HG02870 (cell line): ENCODE measurements at regions not wholly inside any gene's neighbourhood (a gene's known extent, or its start where the extent isn't known, plus 50 kb on each side); places are given as distances from the start of the nearest gene placed in this dataset.
"Not testable (repeated sequence)": the region's sequence is repeated elsewhere in the genome, so short reads cannot be mapped to it uniquely, and the experiment has no call there.

ENCODE experiments used
- ATAC-seq: cut with Tn5 transposase; IDR thresholded peaks from one replicate; pipeline ENCODE4 v1.9.1; 2021; ENCODE audit warnings: mild to moderate bottlenecking, moderate library complexity; ENCODE audit not compliant: unreplicated experiment

GRCh38 chr7:16933296-16934279 is 51.8 kb upstream of the AGR3 start:
- ATAC-seq = no peak

GRCh38 chr7:16934722-16935340 is 53.0 kb upstream of the AGR3 start:
- no peak for ATAC-seq

DNA sequence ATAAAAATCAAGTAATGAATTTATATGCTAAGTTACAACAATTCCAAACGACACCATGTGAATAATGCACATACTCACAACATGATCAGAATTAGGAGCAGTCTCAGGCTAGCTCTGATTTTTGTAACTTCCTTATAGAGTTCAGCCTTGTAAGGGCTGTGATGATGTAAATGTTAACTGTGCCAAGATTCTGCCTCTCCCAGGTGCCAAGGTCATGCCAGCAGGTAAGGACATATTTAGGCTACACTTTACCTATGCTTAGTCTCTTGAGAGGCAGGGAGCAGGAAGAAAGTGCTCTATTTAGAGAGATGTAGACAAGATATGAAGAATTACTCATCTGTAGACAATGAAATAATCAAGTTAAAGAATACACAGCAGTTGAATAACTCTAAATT is 53.6 kb upstream of the AGR3 start:
- ATAC-seq = no peak

DNA sequence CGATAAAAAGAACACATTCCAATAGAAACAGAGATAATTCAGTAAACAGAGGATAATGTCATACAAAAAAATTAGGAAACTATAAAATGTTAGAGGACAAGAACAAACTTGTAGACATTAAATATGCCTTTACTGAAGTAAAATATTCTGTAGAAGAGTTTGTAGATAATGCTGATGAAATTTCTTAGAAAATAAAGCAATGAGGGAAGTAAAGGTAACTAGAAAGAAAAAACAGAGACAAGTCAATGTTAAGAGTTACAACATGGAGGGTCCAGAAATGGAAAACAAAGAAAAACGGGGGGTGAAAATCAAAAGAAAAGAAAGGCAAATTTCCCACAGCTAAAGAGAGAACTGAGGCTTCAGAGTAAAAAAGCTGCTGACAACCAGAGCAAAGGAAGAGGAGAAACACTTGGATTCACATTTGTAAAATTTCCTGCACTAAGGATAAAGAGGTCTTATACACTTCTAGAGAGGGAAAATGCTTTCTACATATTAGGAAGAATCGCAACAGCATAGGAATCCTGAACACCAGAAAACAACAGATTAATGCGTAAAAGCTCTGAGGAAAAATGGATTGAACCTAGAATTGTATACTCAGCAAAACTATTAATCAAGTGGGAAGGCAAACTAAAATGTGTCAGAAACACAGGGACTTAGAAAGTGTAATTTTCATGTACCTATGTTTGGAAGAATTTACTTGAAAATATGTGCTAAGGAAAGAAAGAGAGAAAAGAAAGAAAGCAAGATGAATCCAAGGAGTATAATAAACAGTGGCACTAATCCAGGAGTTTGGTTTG is 55.0 kb upstream of the AGR3 start:
- no peak for ATAC-seq

DNA sequence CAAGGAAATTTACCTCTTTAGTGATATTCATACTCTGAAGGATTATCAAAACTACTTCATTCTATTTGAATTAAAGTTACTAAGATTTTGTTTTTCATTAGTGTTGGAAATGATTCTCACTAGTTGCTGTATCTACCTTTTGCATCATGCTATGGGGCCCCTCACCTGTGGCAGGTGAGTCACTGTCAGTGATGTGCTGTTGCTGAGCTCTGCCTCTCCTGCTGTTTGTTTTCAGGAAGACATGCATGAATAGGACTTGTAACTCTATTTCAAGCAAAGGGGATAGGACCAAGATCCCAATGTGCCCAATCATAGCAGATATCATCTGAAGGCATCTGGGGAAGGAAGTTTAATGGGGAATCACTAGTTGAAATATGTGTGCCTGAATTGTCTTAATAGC is 57.4 kb upstream of the AGR3 start:
- no peak for ATAC-seq

- ATAC-seq = no peak
Measured at GRCh38 chr7:16940776-16941175, 59.0 kb upstream of the AGR3 start.

DNA sequence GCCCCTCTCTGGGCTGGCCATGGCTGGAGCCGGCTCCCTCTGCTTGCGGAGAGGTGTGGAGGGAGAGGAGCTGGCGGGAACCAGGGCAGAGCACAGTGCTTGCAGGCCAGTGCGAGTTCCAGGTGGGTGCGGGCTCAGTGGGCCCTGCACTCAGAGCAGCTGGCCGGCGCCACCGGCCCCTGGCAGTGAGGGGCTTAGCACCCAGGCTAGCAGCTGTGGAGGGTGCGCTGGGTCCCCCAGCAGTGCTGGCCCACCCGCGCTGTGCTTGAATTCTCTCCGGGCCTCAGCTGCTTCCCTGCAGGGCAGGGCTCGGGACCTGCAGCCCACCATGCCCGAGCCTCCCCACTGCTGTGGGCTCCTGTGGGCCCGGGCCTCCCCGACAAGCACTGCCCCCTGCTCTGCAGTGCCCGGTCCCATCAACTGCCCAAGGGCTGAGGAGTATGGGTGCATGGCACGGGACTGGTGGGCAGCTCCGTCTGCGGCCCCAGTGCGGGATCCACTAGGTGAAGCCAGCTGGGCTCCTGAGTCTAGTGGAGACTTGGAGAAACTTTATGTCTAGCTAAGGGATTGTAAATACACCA is 61.2 kb upstream of the AGR3 start:
- ATAC-seq = no peak

- ATAC-seq = no peak
Measured at GRCh38 chr7:16944936-16945335, 63.2 kb upstream of the AGR3 start.

- no peak for ATAC-seq
Measured at GRCh38 chr7:16945372-16945771, 63.6 kb upstream of the AGR3 start.

DNA sequence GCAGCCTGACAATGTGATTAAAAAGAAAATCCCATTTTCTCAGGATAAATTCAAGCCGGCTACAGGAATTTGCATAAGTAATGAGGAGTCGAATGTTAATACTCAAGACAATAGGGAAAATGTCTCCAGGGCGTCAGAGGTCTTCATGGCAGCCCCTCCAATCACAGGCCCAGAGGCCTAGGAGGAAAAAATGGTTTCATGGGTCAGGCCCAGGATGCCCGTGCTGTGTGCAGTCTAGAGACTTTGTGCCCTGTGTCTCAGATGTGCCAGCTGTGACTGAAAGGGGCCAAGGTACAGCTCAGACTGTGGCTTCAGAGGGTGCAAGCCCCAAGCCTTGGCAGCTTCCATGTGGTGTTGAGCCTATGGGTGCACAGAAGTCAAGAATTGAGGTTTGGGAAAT is 66.3 kb upstream of the AGR3 start:
- ATAC-seq = not testable (repeated sequence)

GRCh38 chr7:16951483-16952080 is 69.8 kb upstream of the AGR3 start:
- no peak for ATAC-seq

- ATAC-seq = no peak
Measured at GRCh38 chr7:16954321-16954720, 72.5 kb upstream of the AGR3 start.

DNA sequence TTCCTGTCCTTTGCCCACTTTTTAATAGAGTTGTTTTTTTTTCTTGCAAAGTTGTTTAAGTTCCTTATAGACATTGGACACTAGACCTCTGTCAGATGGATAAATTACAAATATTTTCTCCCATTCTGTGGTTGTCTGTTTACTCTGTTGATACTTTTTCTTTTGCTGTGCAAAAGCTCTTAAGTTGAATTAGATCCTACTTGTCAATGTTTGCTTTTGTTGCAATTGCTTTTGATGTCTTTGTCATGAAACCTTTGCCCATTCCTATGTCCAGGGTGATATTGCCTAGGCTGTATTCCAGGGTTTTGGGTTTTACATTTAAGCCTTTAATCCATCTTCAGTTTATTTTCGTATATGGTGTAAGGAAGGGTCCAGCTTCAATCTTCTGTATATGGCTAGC is 76.9 kb upstream of the AGR3 start:
- no peak for ATAC-seq

GRCh38 chr7:16960337-16960965 is 78.7 kb upstream of the AGR3 start:
- ATAC-seq = no peak

DNA sequence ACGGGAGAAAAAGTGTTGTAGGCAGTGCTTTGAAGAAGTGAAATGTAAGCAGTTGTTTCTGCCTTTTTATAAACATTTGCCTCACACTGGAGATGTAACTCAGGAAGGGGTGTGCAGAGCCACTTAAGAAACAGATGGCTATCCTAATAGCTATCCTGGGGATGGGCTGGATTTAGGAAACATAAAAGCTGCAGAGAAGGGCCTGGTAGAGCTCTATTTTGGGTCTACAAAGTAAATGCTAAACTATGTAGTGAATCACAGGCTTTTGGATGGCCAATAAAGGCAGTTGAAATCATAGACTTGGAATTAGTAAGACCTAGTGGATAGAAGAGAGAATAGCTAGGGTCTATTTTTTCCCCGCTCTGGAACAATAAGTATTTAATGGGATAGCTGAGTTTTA is 79.9 kb upstream of the AGR3 start:
- no peak for ATAC-seq

GRCh38 chr7:16963044-16963443 is 81.3 kb upstream of the AGR3 start:
- ATAC-seq = no peak

- ATAC-seq = not testable (repeated sequence)
Measured at GRCh38 chr7:16965697-16966096, 83.9 kb upstream of the AGR3 start.

DNA sequence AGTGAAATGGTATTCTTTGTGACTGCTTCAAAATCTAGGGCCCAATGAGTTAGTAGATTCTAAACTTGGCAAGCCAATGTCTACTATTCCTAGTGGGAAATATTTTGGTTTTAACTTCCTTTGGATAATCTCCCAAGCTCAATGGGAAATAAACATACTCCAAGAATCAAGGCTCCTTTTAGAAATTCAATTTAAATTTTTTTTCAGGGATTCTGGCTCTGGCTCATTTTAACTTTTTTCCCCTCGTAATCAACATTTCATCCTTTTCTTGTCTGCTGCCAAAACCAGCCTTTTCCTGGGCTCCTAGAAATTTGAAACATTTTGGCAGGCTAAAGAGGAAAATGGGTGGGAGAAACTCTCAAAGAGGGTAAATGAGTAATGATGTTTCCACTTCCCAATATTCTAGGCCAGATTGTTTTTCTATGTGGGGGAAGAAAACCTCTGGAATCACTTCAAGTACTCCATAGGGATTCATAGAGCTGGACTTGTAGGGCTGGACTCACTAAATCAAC is 85.6 kb upstream of the AGR3 start:
- ATAC-seq = no peak

DNA sequence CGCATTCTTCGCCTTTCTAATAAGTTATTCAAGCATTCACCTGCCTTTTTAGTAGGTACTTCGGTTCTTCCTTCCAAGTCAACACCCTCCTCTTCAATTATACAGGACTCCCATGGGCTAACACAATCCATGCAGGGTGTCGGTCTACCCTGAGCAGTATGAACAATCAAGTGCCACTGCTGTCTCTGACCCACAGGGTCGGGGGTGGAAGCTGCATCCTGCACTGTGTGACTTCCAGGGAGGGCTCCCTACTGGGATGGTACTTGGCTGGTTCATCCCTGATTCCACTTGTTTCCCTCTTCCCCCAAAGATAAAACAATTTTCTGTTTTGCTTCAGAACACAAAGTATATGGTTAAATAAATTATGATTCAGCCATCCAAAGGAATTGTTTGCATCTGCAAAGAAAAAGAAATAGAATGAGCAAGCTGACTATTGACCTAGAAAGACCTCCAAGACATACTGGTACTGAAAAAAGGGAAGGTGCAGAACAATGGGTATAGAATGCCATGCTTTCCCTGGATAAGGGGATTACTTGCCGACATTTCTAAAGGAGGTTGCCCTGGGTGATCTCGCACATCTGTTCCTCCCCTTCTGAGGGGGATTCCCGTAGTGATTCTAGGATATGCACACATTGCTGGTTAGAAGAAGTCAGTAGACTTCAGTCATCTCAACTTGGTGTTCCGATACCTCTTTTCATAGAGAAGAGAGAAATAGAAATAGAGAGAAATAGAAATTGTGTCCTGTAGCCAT is 89.1 kb upstream of the AGR3 start:
- no peak for ATAC-seq
